ENCODE measurements at regions not wholly inside any gene's neighbourhood (a gene's known extent, or its start where the extent isn't known, plus 50 kb on each side); places are given as distances from the start of the nearest gene placed in this dataset.

GRCh38 chr5:173717959-173718358 lies 101.5 kb upstream of the BOD1 start:
- DNase-seq (ENCODE audit: extremely low read depth in 1 of 2, low read depth in 1 of 2): no peak

- no peak for DNase-seq (ENCODE audit: extremely low read depth in 1 of 2, low read depth in 1 of 2)
Measured at GRCh38 chr5:173718469-173718868, 102.0 kb upstream of the BOD1 start.

DNA sequence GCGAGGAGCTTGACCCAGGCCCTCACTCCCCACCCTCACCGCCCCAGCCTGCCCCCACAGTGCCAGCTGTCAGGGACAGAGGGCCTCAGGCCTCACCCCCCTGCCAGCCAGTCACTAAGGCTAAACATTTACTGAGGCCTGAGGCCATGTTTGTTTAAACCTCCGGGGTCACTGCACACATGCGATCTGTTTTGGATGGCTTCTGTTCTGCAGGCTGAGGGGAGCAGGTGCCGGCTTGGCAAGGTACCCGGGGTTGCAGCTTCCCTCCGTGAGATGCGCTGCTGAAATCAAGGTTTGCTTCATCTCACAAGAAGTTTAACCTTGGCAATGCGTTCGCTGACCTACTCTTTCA lies 103.3 kb upstream of the BOD1 start:
- DNase-seq (ENCODE audit: extremely low read depth in 1 of 2, low read depth in 1 of 2): no peak

GRCh38 chr5:173720286-173720952 lies 104.0 kb upstream of the BOD1 start:
- DNase-seq (ENCODE audit: extremely low read depth in 1 of 2, low read depth in 1 of 2): no peak

GRCh38 chr5:173720953-173721600 lies 104.6 kb upstream of the BOD1 start:
- DNase-seq (ENCODE audit: extremely low read depth in 1 of 2, low read depth in 1 of 2): no peak

GRCh38 chr5:173721601-173722232 lies 105.3 kb upstream of the BOD1 start:
- DNase-seq (ENCODE audit: extremely low read depth in 1 of 2, low read depth in 1 of 2): no peak

GRCh38 chr5:173726846-173727557 lies 110.6 kb upstream of the BOD1 start:
- no peak for DNase-seq (ENCODE audit: extremely low read depth in 1 of 2, low read depth in 1 of 2)

- no peak for DNase-seq (ENCODE audit: extremely low read depth in 1 of 2, low read depth in 1 of 2)
Measured at GRCh38 chr5:173727839-173728778, 111.7 kb upstream of the BOD1 start.

DNA sequence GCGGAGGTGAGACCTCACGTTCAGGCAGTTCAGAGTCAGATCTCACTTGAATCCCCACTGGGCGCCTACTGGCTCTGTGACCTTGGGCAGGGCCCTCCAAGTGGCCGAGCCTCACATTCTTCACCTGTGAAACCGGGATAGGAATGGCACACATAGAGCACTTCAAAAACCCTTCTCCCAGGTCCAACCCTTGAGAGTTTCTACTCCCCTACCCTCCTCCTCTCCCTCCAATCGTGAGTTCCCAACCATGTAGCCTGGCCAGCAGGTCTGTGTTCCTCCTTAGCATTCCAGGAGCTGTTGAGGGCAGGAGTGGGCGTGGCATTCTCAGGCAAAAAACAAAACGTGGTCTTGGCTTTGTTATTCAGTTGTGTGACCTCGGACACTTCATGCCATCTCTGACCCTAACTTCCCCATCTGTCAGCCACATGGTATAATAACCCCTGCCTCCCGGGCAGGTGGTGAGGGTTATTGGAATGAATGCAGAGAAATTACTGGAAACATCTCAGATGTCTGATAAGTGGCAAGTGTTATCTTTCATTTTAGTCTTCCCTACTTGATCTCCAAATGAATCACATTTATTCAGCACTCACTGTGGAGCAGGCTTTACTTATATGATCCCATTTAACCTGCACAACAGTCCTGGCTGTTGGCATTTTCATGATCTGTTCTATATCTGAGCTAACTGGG lies 112.8 kb upstream of the BOD1 start:
- no peak for DNase-seq (ENCODE audit: extremely low read depth in 1 of 2, low read depth in 1 of 2)

DNA sequence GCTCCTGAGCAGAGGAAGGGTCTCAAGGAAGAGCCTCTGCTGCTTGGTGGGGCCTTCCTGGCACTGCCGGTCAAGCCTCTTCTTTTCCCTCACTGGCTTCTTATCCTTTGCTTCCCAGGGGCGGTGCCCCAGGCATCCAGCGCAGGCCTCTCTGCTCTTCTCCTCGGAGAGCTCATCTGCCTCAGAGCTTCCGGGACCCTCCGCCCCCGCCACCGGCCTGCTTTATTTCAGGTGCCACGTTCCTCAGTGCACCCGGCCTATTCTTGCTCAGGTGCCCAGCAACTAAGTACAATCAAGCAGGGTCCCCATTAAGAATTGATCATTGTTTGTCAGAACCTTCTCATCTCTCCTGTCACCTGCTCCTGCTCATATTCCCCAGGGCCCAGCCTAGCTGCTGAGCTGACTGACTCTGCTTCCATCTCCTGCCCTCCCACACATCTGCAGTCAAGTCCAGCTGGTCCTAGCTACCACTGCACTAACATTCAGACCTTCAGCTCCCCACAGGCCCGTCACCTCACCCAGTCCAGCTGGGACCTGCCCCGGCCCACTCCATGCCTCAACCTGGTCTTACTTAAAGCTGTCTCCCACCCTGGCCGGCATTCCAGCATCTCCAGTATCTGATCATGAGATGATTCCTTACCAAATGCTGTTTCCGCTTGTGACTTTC lies 114.3 kb upstream of the BOD1 start:
- DNase-seq (ENCODE audit: extremely low read depth in 1 of 2, low read depth in 1 of 2): no peak

GRCh38 chr5:173733021-173733420 lies 116.6 kb upstream of the BOD1 start:
- no peak for DNase-seq (ENCODE audit: extremely low read depth in 1 of 2, low read depth in 1 of 2)

GRCh38 chr5:173733425-173733824 lies 117.0 kb upstream of the BOD1 start:
- no peak for DNase-seq (ENCODE audit: extremely low read depth in 1 of 2, low read depth in 1 of 2)

GRCh38 chr5:173733831-173734501 lies 117.5 kb upstream of the BOD1 start:
- no peak for DNase-seq (ENCODE audit: extremely low read depth in 1 of 2, low read depth in 1 of 2)

- DNase-seq (ENCODE audit: extremely low read depth in 1 of 2, low read depth in 1 of 2): no peak
Measured at GRCh38 chr5:173734716-173735115, 118.3 kb upstream of the BOD1 start.

DNA sequence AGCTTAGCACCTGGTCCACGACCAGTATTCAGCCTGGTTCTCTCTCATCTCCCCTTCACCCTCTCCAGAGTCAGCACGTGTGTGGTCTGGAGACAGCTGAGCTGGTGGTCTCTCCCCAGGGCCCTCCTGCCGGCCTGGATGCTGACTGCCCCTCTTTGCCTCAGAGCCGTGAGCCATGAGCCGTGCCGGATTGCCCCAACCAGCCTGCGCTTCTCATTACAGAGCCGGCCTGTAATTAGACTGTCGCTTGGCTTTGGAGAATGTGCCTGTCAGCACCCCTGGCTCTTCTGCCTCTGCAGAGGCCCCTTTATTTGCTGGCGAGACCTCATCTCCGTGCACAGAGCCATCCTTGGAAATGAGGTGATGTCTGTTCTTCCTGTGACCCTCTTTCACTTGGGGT lies 118.7 kb upstream of the BOD1 start:
- DNase-seq (ENCODE audit: extremely low read depth in 1 of 2, low read depth in 1 of 2): no peak

GRCh38 chr5:173735691-173736090 lies 119.2 kb upstream of the BOD1 start:
- DNase-seq (ENCODE audit: extremely low read depth in 1 of 2, low read depth in 1 of 2): no peak

- no peak for DNase-seq (ENCODE audit: extremely low read depth in 1 of 2, low read depth in 1 of 2)
Measured at GRCh38 chr5:173736374-173736773, 119.9 kb upstream of the BOD1 start.

GRCh38 chr5:173736923-173737412 lies 120.5 kb upstream of the BOD1 start:
- no peak for DNase-seq (ENCODE audit: extremely low read depth in 1 of 2, low read depth in 1 of 2)

- no peak for DNase-seq (ENCODE audit: extremely low read depth in 1 of 2, low read depth in 1 of 2)
Measured at GRCh38 chr5:173739741-173740140, 123.3 kb upstream of the BOD1 start.

Measured in stimulated activated CD8-positive, alpha-beta memory T cell treated with anti-CD3 and anti-CD28 coated beads, Interleukin-7, amount 100 ng/mL, for 48 hours (primary cell).